ENCODE measurements at regions not wholly inside any gene's neighbourhood (a gene's known extent, or its start where the extent isn't known, plus 50 kb on each side); places are given as distances from the start of the nearest gene placed in this dataset.
A peak's percentile ranks its signal among the peaks of the same experiment; 100 is the strongest.

DNA sequence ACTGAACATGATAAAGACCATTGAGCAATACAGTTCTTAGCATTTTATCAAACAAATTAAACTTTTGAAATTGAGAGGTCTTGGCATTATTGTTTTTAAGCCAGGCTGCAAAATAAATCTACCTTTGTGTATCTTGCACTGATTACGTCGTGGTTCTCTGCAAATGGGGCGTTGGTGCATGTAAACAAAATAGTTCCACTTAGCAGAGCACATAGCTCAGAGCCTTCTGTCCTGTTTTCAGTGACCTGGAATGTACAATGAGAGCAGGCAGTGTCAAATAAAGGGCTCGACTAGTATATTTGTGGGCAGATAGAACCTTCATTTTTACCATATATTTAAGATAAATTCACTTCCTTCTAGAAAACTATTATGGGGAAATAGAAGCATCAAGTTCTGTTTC lies 333.9 kb upstream of the SMIM30 start:
- DNase-seq = no peak

DNA sequence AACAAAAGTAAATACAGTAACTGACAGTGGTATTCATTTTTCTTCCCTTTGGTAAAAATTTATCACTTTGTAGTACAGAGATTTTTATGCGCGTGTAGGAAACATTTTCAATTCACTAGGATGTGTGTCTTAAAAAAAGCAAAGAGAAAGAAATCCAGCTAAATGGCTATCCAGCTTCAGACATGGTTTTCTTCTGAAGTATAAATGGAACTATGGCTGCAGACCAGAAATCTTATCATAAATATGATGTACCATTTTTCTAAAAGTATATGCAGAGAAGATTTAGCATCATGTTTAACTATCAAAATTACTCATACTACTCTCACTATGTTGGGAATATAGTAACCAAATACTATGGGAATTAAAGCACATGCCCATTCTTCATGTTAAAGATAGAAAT lies 328.4 kb upstream of the SMIM30 start:
- no peak for DNase-seq

DNA sequence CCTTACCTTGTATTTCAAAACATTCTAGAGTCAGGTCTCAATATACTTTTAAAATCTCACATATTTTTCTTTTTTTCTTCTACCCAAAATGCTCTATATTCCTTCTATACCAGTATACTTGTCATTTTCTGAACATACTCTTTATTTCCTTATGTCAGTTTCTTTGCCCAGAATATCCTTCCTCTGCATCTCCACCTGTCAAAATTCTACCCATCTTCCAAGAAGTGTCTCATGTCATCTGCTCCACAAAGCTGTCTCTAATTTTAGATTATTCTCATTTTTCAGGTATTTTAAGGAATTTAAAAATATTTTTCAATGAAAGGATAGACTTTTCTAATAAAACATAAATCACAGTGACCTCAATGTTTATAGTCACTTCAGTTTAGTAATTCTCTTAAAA lies 328.0 kb upstream of the SMIM30 start:
- DNase-seq = no peak

GRCh38 chr7:113444261-113444660 lies 325.9 kb upstream of the SMIM30 start:
- no peak for DNase-seq

GRCh38 chr7:113440173-113440572 lies 321.8 kb upstream of the SMIM30 start:
- no peak for DNase-seq

- no peak for DNase-seq
These were observed 313.1 kb upstream of the SMIM30 start for GRCh38 chr7:113431406-113431805.

DNA sequence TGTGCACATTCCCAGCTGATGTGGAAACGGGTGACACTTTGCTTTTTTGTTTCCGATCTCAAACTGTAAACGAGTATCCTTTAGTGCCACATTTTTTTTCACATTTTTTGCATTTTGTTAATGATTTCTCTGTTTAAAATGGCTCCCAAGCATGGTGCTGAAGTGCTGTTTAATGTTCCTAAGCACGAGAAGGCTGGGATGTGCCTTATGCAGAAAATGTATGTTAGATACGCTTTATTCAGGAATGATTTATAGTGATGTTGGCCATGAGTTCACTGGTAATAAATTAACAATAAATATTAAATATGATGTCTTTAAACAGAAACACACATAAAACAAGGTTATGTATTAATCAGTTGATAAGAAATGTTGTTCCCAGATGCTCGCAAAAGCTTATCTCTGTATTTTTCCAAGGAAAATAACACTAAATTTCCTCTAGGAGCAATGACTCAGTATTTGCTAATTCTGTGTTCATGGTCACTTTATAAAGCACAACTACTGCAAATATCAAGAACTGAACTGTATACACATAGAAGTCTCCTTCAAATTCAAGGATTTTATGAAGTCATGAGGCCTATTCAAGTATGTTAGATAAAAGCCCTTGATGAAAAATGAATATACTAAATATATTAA lies 305.9 kb upstream of the SMIM30 start:
- DNase-seq = no peak

DNA sequence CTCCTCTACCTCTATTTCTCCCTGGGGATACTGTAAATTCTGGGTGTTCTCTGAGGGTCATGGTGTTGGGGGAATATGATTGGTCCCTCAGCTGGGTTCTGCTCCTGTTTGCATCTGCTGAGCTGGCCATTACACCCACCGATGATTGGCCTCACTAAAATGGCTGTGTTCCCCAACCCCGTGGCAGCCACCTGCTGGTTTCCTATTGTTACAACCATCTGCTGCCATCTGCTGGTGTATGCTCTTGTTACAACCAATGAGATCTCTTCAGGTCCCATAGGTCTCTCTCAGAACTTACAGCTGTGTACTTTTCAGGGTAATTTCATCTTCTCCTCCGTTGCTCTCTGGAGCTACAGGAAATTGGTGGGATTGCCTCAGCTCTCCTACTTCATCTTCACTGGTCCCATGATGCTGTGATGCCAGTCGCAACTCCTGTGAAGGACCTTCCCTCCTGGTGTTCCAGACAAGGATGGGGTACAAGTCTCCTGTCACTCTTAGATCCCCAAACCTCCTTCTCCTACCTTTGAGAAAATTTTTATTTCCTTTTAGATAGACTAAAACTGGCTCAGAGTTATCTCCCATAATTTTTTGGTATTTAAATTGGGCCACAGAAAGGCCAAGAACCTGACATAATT lies 303.5 kb upstream of the SMIM30 start:
- DNase-seq = peak; percentile 61 to 67

DNA sequence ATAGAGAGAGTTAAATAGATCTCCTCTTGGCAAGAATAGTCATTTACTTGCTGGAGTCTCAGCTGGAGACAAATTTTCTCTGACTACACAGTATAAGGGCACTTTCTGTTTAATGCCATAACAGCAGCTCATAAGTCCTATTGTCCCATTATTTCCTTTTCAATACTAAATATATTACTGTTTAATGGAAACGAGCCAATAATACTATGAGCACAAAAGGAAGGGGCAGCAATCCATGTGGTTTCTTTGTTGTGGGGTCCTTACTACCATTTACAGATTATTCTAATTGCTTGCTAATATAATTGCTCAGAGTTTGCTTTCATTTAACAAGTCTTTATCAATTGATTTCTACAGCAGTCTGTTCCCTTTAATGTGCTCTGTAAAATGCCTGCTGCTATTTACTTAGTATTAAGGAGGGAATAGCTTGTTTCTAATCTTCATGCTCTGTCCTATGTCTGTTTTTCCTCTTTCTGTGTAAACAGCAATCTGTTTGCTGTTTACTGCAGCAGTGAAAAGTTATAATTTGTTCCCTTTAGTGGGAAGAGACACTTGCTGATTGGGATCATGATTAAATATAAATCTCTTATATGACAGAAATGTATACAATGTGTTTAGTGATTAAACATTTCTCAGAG lies 296.2 kb upstream of the SMIM30 start:
- DNase-seq = no peak

DNA sequence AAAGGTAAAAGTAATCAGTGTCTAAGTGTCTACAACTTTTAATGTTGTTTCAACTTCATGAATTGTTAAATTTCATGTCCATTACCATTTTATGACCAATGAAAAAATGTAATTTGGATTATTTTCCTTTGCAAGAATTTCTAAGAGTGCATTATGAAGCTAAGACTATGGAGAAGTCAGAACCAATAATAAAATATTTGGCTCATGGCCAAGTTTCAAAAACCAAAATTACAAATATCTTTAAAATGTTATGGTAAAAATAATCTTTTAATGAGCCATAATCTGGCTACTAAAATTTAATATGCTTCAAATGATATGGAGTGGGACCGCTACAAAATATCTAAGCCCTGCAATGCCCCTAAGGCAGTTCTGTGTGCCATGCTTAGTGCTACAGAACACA lies 294.1 kb upstream of the SMIM30 start:
- DNase-seq = no peak

- no peak for DNase-seq
These were observed 292.4 kb upstream of the SMIM30 start for GRCh38 chr7:113410796-113411195.

DNA sequence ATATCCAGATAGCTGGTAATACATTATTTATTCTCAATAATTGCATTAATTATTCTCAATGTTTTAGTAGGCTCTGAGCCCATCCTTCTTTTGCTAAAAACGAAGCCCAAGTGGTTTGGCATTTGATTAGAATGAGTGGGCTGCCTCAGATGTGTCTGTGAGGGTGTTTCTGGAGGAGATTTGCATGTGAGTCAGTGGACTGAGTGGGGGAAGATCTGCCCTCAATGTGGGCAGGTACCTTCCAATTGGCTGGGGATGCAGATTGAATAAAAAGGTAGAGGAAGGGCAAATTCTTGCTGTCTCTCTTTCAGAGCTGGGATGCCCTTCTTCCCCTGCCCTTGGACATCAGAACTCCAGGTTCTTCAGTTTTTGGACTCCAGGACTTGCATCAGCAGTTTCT lies 290.6 kb upstream of the SMIM30 start:
- DNase-seq = no peak

DNA sequence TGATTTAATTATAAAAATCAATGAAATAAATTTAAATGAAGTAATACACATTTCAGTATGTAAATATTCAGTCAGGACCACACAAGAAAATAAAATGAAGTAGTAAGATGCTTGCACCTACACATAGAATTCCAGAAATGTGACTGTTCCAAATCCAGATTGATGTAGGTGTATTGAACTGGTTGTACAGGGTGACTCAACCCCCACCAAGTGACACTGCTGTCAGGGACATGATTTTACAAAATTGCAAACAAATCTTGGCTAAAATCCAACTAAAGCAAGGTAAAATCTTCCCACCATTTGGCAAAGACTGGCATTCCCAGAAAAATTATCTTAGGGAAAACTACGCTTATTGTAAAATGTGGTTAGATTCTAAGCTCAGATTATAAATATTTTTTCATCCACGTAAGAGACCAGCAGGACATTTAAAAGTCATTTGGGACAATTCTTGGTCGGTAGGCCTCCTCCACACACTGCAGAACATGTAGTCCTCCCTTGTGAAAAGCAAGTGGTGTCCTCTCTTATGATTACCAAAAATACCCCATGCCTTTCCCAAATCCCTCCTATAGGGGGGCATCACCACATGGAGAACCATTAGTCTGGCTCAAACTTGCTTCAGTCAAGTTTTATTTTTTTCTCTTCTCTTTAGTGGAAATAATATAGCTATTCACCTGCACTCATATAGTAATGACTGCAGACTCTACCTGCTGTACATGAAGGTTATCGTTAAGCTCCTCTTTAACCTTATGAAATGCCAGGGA lies 287.1 kb upstream of the SMIM30 start:
- DNase-seq = no peak

DNA sequence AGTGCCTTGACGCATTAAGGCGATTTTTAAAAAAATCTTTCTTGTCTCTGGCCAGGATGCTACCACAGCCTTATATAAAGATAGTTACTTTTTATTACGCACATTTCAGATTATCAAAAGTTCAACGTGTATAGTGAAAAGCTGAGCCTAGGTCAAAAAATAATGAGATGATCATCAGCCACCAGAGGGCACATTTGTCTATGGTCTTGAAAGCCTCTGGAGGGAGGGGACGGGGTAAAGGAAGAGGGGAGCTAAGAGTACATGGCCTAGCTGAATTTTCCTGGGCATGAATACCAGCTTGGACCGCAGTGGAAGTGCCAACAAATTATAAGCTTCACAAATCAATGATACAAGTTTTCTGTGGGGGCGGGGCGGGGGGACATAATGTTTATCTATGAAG lies 285.9 kb upstream of the SMIM30 start:
- no peak for DNase-seq

DNA sequence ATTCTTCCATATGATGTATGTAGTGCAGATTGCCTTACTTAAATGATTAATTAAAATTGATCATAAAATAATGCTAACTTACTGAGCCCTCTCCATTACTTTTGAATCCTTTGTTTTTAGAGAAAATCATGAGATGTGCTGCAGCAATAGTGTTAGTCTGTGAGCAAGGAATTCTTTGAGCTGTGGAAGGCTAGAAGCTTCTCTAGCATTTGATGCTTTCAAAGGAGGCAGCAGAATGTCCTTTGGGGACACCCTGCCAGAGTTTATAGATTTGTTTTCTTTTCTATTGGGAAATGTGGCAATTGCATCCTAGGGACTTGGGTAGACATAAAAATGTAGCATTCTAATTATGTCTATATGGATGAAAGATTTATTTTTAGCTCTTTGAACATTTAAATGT lies 284.1 kb upstream of the SMIM30 start:
- no peak for DNase-seq

DNA sequence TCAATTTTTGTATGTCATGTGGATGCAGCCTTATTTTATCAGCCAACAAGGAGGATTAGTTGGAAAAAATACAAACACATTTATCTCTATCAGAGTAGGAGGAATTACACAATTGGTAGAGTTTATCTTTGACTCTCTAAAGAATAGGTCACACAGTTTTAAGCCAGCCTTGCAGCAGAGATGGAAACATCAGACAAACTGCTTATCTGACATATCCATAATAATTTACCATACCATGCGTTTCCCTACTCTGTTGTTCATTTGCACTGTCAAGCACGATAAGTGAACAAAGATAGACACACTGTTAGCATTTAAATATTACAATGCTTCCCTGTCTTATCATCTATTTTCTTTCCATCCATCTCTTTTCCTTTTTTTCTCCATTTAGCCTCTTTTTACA lies 283.7 kb upstream of the SMIM30 start:
- DNase-seq = no peak

- no peak for DNase-seq
These were observed 276.5 kb upstream of the SMIM30 start for GRCh38 chr7:113394856-113395255.

DNA sequence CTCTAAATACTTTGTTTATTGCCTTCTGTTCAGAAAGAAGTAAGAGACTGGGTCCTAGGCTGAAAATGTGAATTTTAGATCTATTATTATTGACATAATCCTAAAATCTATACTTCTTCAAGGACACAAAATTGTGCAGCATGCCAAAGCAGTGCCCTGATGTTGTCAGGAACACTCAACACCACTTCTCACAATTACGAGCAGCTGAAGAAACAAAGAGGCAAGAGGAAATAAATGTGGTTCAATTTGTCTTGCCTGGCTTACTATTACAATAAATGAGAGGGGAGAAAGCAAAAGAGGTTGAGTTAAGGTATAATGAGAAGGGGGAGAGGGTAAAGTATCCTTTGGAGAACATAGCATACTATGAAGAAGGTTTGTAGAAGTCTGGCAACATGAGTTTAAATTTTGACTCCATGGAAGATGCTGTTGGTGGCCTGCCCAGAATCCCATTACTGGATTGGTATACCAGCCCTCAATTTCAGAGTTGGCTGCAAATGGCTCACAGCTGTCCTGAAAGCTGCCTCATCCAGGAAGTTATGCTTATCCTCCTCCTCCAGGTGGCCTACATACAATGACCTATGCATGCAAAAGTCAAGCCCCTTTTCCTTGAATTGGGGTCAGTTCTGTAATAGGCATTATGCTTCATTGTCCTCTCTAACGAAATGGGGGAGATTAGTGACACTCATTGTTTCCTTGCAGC lies 274.6 kb upstream of the SMIM30 start:
- DNase-seq = no peak

- DNase-seq = no peak
These were observed 274.1 kb upstream of the SMIM30 start for GRCh38 chr7:113392421-113392820.

GRCh38 chr7:113389112-113389646 lies 270.8 kb upstream of the SMIM30 start:
- DNase-seq = no peak

GRCh38 chr7:113383638-113384037 lies 265.3 kb upstream of the SMIM30 start:
- DNase-seq = no peak

- DNase-seq = no peak
These were observed 261.4 kb upstream of the SMIM30 start for GRCh38 chr7:113379746-113380145.

- DNase-seq = no peak
These were observed 256.6 kb upstream of the SMIM30 start for GRCh38 chr7:113374955-113375354.
